H1 (cell line): ENCODE measurements at regions not wholly inside any gene's neighbourhood (a gene's known extent, or its start where the extent isn't known, plus 50 kb on each side); places are given as distances from the start of the nearest gene placed in this dataset.

ENCODE experiments used
- ASH2L ChIP-seq: fragments of 200-600, 300-600 bp; sonication (generic); IDR thresholded peaks from one replicate; pipeline ENCODE4 v1.7.1; 2017; ENCODE audit warnings: low read length
- HDAC2 ChIP-seq, 2 experiments: fragments of 300-600 bp in 1 of 2; sonication (generic) in 1 of 2; IDR thresholded peaks; 2 replicates each; pipeline ENCODE4 v1.6.1; 2011 to 2012; ENCODE audit warnings: low read depth in 2 of 2, low read length in 2 of 2, mild to moderate bottlenecking in 2 of 2, moderate library complexity in 2 of 2, borderline replicate concordance in 1 of 2, inconsistent platforms in 1 of 2
- POLR2A ChIP-seq, 2 experiments: IDR thresholded peaks; 1 replicate in 1 of 2; 2 replicates in 1 of 2; pipeline ENCODE4 v1.6.1; 2011; ENCODE audit warnings: low read depth in 2 of 2, low read length in 2 of 2, mild to moderate bottlenecking in 2 of 2; ENCODE audit errors: control extremely low read depth in 1 of 2
- RXRA ChIP-seq: IDR thresholded peaks from 2 replicates; pipeline ENCODE4 v1.6.1; 2011; ENCODE audit warnings: low read depth, mild to moderate bottlenecking, low read length, moderate library complexity; ENCODE audit not compliant: insufficient read depth
- SAP30 ChIP-seq: fragments of 300-600 bp; sonication (generic); IDR thresholded peaks from 2 replicates; pipeline ENCODE4 v1.7.1; 2012; ENCODE audit warnings: low read length, moderate library complexity, mild to moderate bottlenecking, inconsistent platforms; ENCODE audit not compliant: insufficient read depth, insufficient replicate concordance
- SIN3A ChIP-seq, 2 experiments: IDR thresholded peaks in 1 of 2; conservative IDR thresholded peaks in 1 of 2; 2 replicates each; pipeline ENCODE4 v1.6.1; 2011 to 2012; ENCODE audit warnings: low read length in 2 of 2, improper control_type of control experiment in 1 of 2, low read depth in 1 of 2, mild to moderate bottlenecking in 1 of 2

GRCh38 chr11:24155792-24156191 is 341.1 kb upstream of the LUZP2 start (continued):
- no peak for TF ChIP-seq HDAC2 (IDR thresholded peaks at IDR 0.05; ENCODE audit: borderline replicate concordance in 1 of 2, low read depth in 2 of 2, low read length in 2 of 2)
- no peak for TF ChIP-seq SAP30
- TF ChIP-seq ASH2L, result no peak
- no peak for TF ChIP-seq SIN3A (conservative IDR thresholded peaks at IDR 0.05 in 1 of 2, IDR thresholded peaks at IDR 0.05 in 1 of 2; ENCODE audit: low read depth in 1 of 2, low read length in 2 of 2)
- no peak for TF ChIP-seq POLR2A (IDR thresholded peaks at IDR 0.05; ENCODE audit: control extremely low read depth in 1 of 2, low read depth in 2 of 2, low read length in 2 of 2)
- no peak for TF ChIP-seq RXRA
